Uterus (tissue), 2 donors: ENCODE measurements at regions not wholly inside any gene's neighbourhood (a gene's known extent, or its start where the extent isn't known, plus 50 kb on each side); places are given as distances from the start of the nearest gene placed in this dataset.

Experiments
- POLR2A ChIP-seq, 2 donors: fragments of 450-650 bp; IDR thresholded peaks; one replicate each; pipeline ENCODE4 v1.6.1; 2016; ENCODE audit warnings: antibody characterized with exemption in 2 of 2, mild to moderate bottlenecking in 1 of 2, moderate library complexity in 1 of 2
- TF ChIP-seq, protein P1 (sequence below), 4 experiments: fragments of 200-600 bp in 2 of 4; fragments of 450-650 bp in 2 of 4; sonication (generic) in 2 of 4; IDR thresholded peaks; one replicate each; pipeline ENCODE4 v1.5.1; 2016 to 2019; ENCODE audit warnings: antibody characterized with exemption in 4 of 4, mild to moderate bottlenecking in 2 of 4, moderate library complexity in 1 of 4

DNA sequence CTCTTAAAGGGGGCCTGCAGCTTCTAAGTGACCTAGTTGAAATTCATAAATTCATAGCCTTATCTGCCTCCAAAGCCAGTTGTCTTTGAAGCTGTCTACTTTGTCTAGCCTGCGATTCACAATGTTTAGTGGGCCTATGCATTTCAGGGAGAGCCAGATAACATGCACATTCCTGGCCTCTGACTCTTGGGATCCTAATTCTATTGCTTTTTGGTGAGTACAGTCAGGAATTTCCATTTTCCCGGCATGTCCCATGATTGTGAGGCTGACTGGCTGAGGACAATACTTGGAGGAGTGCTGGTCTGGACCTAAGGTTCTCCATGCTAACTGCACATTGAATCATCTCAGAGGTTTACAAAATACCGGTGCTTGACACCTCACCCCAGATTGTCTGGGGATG is 155.0 kb downstream of the MSL3 start:
- TF ChIP-seq, protein P1, sequence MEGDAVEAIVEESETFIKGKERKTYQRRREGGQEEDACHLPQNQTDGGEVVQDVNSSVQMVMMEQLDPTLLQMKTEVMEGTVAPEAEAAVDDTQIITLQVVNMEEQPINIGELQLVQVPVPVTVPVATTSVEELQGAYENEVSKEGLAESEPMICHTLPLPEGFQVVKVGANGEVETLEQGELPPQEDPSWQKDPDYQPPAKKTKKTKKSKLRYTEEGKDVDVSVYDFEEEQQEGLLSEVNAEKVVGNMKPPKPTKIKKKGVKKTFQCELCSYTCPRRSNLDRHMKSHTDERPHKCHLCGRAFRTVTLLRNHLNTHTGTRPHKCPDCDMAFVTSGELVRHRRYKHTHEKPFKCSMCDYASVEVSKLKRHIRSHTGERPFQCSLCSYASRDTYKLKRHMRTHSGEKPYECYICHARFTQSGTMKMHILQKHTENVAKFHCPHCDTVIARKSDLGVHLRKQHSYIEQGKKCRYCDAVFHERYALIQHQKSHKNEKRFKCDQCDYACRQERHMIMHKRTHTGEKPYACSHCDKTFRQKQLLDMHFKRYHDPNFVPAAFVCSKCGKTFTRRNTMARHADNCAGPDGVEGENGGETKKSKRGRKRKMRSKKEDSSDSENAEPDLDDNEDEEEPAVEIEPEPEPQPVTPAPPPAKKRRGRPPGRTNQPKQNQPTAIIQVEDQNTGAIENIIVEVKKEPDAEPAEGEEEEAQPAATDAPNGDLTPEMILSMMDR (IDR thresholded peaks at IDR 0.05), result no peak
- TF ChIP-seq POLR2A (IDR thresholded peaks at IDR 0.05), result no peak
